Fibroblast of pulmonary artery (primary cell): ENCODE measurements at regions not wholly inside any gene's neighbourhood (a gene's known extent, or its start where the extent isn't known, plus 50 kb on each side); places are given as distances from the start of the nearest gene placed in this dataset.

Experiments
- DNase-seq: peaks from one replicate; pipeline ENCODE4 v3.0.0-alpha.2; 2010; ENCODE audit warnings: low read depth
- H3K4me3 ChIP-seq: replicated peaks from 2 replicates; pipeline ENCODE4 v1.5.1; 2011; ENCODE audit warnings: low read depth, mild to moderate bottlenecking, control low read depth, low read length, moderate library complexity
- CTCF ChIP-seq: IDR thresholded peaks from 2 replicates; pipeline ENCODE4 v1.5.1; 2011; ENCODE audit warnings: mild to moderate bottlenecking, control low read depth, low read length, inconsistent platforms; ENCODE audit errors: missing control alignments

- DNase-seq = no peak
- H3K4me3 ChIP-seq = no peak overlapping the region
- no peak for TF ChIP-seq CTCF
Measured at GRCh38 chr9:120299785-120300184, 280.2 kb downstream of the CDK5RAP2 start.

- TF ChIP-seq CTCF = no peak
- no peak for DNase-seq
Measured at GRCh38 chr9:120294003-120294402, 286.0 kb downstream of the CDK5RAP2 start.

GRCh38 chr9:120292606-120293005, 287.4 kb downstream of the CDK5RAP2 start:
- no peak for DNase-seq
- no peak overlapping the region for H3K4me3 ChIP-seq
- no peak for TF ChIP-seq CTCF

More at GRCh38 chr9:120294003-120294402, 286.0 kb downstream of the CDK5RAP2 start:
- no peak overlapping the region for H3K4me3 ChIP-seq

GRCh38 chr9:120291050-120291449, 288.9 kb downstream of the CDK5RAP2 start:
- no peak overlapping the region for H3K4me3 ChIP-seq
- no peak for DNase-seq
- no peak for TF ChIP-seq CTCF

GRCh38 chr9:120289990-120290975, 289.7 kb downstream of the CDK5RAP2 start:
- H3K4me3 ChIP-seq = no peak overlapping the region
- no peak for TF ChIP-seq CTCF
- DNase-seq = peak; percentile 13

- no peak for DNase-seq
Measured at GRCh38 chr9:120289098-120289497, 290.9 kb downstream of the CDK5RAP2 start.

More at GRCh38 chr9:120289098-120289497, 290.9 kb downstream of the CDK5RAP2 start:
- no peak for TF ChIP-seq CTCF
- H3K4me3 ChIP-seq = no peak overlapping the region
